HuH-7.5 (cell line): ENCODE measurements at regions not wholly inside any gene's neighbourhood (a gene's known extent, or its start where the extent isn't known, plus 50 kb on each side); places are given as distances from the start of the nearest gene placed in this dataset.
"Not testable (repeated sequence)": the region's sequence is repeated elsewhere in the genome, so short reads cannot be mapped to it uniquely, and the experiment has no call there.

Experiments used
- DNase-seq: peaks from one replicate; pipeline ENCODE4 v3.0.0; 2011; ENCODE audit warnings: low spot score

- no peak for DNase-seq
These were observed 609.1 kb upstream of the BCHE start for GRCh38 chr3:166446291-166446690.

- DNase-seq: no peak
These were observed 608.6 kb upstream of the BCHE start for GRCh38 chr3:166445865-166446264.

- DNase-seq: no peak
These were observed 607.5 kb upstream of the BCHE start for GRCh38 chr3:166444756-166445155.

DNA sequence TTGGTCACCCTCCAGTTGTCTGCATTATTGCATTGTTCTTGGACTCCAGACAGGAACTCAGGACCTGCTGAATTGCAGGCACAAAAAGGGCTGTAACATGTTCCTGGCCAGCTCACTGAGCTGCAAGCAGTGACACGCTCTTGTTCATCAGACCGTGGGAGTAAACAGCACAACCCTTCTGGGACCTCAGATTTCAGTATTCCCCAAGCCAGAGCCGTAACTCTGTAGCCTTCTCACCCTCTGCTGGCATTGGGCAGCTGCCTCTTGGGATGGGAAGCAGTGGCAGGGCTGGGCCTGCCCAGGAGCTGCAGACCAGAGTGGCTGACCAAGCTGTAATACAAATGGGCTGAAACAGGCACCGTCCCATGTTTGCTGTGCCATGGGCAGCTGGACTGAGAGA is 607.1 kb upstream of the BCHE start:
- no peak for DNase-seq

- DNase-seq: no peak
These were observed 598.3 kb upstream of the BCHE start for GRCh38 chr3:166435469-166436057.

DNA sequence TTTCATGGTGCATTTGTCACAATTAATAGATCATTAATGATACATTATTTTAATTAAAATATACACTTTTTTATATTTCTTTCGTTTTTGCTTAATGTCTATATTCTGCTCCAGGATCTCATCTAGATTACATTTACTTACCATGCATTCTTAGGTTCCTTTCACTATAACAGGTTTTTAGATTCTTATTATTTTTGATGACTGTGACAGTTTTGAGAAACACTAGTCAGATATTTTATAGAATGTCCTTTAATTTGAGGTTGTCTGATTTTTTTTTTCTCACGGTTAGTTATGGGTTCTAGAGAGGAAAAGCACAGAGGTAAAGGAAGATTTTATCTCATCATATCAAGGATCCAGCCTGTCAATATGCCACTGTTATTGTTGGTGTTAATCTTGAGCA is 595.8 kb upstream of the BCHE start:
- DNase-seq: no peak

GRCh38 chr3:166425900-166426611 is 588.8 kb upstream of the BCHE start:
- DNase-seq: no peak

DNA sequence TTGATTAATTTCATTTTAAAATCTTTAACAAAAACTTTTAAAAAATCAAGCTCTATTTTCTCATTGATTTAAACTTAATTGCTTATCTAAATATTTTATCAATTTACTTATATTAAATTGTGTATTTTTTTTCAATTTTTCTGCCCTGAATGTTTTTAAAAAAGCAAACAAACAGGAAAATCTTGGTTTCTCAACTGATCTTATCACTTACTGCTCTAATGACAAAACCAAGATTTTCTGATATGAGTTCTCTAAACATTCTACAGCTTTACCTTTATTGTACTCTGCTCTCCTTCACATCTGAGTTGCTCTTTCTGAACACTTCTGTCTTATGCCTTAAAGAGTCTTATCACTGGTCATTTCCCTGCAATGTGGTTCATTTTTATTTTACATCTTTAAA is 587.8 kb upstream of the BCHE start:
- DNase-seq: no peak

GRCh38 chr3:166423824-166424513 is 586.7 kb upstream of the BCHE start:
- not testable (repeated sequence) for DNase-seq

- DNase-seq: no peak
These were observed 585.3 kb upstream of the BCHE start for GRCh38 chr3:166422556-166422955.

DNA sequence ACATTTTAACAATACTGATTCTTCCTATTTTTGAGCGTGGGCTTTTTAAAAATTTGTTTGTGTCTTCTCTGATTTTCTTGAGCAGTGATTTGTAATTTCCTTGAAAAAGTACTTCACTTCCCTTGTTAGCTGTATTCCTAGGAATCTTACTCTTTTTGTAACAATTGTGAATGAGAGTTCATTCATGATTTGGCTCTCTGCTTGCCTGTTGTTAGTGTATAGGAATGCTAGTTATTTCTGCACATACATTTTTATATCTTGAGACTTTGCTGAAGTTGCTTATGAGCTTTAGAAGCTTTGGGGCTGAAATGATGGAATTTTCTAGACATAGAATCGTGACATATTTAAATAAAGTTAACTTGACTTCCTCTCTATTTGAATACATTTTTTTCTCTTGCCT is 582.8 kb upstream of the BCHE start:
- DNase-seq: no peak

DNA sequence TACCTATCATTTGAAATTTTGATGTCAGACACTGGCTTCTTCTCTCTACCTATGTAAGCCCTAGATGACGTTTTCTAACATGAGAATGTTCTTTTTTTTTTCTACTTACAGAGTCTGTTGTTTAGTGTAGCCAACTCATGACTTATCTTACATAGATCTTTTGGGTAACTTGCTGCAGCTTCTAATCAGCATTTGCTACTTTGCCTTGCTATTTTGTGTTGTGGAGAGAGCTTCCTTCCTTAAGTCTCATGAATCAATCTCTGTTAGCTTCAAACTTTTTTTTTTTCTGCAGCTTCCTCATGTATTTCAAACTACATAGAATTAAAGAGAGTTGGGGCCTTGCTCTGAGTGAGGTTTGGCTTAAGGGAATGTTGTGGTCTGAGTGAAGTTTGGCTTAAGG is 568.7 kb upstream of the BCHE start:
- DNase-seq: no peak

- DNase-seq: no peak
These were observed 568.2 kb upstream of the BCHE start for GRCh38 chr3:166405465-166405864.

GRCh38 chr3:166390303-166390702 is 553.1 kb upstream of the BCHE start:
- DNase-seq: no peak

DNA sequence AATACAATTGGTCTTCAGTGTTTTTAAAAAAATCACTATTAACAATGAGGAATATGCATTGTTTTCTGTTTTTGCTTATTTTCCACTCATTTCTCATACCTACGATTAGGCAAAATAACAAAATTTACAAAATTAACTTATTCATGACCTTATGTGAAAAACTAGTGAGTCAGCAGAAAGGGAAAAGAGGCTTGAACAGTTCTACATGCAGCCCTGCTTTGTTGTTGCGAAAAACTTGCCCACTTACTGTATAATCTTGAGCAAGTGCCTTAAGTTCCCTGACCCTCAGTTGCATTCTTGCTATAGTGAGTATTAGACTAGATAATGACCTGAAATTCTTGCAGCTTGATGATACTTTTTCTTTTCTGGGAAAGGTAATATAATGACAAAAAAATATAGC is 551.1 kb upstream of the BCHE start:
- DNase-seq: no peak

GRCh38 chr3:166372571-166373106 is 535.4 kb upstream of the BCHE start:
- no peak for DNase-seq

DNA sequence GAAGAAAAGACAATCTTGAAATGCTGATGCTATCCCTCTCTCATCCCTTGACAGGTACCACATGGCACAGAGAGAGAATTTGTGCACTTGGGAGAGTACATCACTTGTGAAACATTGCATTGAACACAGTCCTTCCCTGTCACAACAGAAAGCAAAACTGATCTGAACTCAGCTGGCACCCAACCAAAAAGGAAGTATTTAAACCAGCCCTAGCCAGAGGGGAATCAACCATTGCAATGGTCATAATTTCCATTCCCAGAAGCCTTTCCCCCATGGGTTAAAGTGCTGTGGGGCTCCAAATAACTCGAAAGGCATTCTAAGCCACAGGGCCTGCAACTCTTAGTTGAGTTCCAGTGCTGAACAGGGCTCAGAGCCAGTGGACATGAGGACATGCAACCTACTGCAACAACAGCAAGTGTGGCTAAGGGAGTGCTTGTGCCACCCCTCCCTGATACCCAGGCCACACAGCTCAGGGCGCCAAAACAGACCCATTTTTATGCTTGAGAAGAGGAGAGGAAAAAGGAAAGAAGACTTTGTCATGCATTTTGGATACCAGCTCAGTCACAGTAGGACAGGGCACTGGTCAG is 530.8 kb upstream of the BCHE start:
- no peak for DNase-seq

- DNase-seq: no peak
These were observed 525.5 kb upstream of the BCHE start for GRCh38 chr3:166362698-166363097.

DNA sequence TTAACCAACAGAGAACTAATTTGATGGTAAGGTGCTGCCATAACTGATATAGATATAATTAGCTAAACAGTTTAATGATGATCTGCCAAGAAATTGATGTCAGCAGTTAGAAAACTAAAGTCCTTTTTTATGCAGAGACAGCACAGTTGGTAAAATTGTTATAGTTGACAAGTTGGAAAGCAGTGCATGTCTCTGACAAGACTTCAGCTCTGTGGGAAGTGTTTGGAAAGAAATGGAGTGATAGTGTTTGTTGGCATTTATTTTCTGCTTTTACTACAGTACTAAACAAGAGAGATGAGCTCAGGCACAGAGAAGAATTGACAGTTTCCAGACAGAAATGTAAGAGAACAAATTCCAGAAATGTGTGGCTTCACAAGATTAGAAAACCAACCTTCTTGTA is 523.5 kb upstream of the BCHE start:
- DNase-seq: no peak

- no peak for DNase-seq
These were observed 514.2 kb upstream of the BCHE start for GRCh38 chr3:166351461-166351860.

- DNase-seq: no peak
These were observed 503.5 kb upstream of the BCHE start for GRCh38 chr3:166340604-166341266.

GRCh38 chr3:166324401-166324800 is 487.2 kb upstream of the BCHE start:
- no peak for DNase-seq
